ENCODE measurements at regions not wholly inside any gene's neighbourhood (a gene's known extent, or its start where the extent isn't known, plus 50 kb on each side); places are given as distances from the start of the nearest gene placed in this dataset.

DNA sequence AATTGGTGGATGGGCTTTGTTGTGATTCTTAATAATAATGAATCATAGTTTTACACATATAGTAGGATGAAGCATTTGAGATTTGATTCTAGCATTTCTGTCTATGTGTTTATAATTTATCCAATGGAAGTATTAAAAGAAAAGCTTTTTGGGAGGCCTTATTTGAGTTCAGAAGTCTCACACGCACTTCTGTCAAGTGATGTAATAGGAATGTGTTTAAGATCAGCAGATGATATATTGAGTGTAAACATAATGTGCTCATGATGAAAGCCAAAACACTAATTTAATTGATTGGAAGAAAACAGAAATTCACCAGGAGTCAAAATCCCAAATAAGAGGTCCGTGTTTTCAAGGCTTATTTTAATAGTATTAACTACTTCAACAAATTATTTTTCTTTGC, 435.6 kb upstream of the HSF2 start:
- TF ChIP-seq, protein P1, sequence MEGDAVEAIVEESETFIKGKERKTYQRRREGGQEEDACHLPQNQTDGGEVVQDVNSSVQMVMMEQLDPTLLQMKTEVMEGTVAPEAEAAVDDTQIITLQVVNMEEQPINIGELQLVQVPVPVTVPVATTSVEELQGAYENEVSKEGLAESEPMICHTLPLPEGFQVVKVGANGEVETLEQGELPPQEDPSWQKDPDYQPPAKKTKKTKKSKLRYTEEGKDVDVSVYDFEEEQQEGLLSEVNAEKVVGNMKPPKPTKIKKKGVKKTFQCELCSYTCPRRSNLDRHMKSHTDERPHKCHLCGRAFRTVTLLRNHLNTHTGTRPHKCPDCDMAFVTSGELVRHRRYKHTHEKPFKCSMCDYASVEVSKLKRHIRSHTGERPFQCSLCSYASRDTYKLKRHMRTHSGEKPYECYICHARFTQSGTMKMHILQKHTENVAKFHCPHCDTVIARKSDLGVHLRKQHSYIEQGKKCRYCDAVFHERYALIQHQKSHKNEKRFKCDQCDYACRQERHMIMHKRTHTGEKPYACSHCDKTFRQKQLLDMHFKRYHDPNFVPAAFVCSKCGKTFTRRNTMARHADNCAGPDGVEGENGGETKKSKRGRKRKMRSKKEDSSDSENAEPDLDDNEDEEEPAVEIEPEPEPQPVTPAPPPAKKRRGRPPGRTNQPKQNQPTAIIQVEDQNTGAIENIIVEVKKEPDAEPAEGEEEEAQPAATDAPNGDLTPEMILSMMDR (conservative IDR thresholded peaks at IDR 0.05; ENCODE audit: low read length), result no peak
- TF ChIP-seq EZH2phosphoT487 (IDR thresholded peaks at IDR 0.05; ENCODE audit: borderline replicate concordance), result no peak

All from Loucy (cell line).